ENCODE measurements at regions not wholly inside any gene's neighbourhood (a gene's known extent, or its start where the extent isn't known, plus 50 kb on each side); places are given as distances from the start of the nearest gene placed in this dataset.

DNA sequence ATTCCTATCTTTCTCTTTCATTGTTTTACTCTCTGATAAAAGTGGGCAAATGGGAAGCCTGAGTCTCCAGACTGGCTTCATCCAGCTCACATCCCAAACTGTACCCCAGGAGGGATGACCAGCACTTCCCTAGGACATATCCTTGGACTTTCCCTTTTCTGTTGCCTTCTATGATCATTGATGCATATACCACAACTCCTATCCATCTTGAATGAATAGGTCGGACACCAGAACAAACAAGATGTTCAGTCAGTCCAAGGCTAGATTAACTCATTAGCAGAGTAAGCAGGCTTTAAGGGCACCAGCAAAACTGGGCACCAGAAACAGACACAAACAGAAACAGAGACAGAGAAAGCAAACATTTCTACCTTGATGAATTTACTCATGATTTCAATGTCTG lies 159.1 kb upstream of the RGMB start:
- no peak for DNase-seq (ENCODE audit: extremely low read depth, low read depth)
- TF ChIP-seq CTCF (IDR thresholded peaks at IDR 0.05; ENCODE audit: low read depth, low read length), result no peak

DNA sequence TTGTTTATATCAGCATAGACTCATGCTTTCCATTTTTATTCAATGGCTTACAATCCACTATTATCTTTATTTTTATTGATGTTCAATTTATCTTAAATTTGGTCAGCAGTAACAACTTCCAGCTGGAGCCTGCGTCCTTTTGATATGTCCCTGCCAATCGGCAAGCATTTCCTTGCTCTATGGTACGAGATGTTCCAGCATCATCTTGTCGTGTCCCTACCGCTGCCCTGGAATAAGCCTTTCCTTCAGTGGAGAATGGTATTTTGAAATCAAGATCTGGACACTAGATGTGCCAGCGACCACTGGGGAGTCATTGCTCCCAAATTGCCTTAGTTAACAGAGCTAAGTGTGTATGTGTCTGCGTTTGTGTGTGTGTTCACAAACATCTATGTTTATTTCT lies 151.6 kb upstream of the RGMB start:
- no peak for DNase-seq (ENCODE audit: extremely low read depth, low read depth)
- no peak for TF ChIP-seq CTCF (IDR thresholded peaks at IDR 0.05; ENCODE audit: low read depth, low read length)

GRCh38 chr5:98624145-98624880 lies 149.2 kb upstream of the RGMB start:
- TF ChIP-seq CTCF (IDR thresholded peaks at IDR 0.05; ENCODE audit: low read depth, low read length), result no peak
- DNase-seq (ENCODE audit: extremely low read depth, low read depth), result no peak

DNA sequence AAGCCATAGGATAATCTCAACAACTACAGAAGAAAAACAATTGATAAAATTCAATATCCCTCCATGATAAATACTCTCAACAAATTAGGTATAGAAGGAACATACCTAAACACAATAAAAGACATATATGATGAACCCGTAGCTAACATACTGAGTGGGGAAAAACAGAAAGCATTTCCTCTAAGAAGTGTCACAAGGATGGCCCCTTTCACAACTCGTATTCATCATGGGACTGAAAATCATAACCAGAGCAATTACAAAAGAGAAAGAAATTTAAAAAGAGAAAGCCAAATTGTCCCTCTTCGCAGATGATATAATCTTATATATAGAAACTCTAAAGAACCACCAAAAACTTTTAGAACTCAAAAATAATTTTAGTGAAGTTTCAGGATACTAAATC lies 146.3 kb upstream of the RGMB start:
- no peak for TF ChIP-seq CTCF (IDR thresholded peaks at IDR 0.05; ENCODE audit: low read depth, low read length)
- DNase-seq (ENCODE audit: extremely low read depth, low read depth), result no peak

GRCh38 chr5:98630621-98631020 lies 142.8 kb upstream of the RGMB start:
- no peak for DNase-seq (ENCODE audit: extremely low read depth, low read depth)
- no peak for TF ChIP-seq CTCF (IDR thresholded peaks at IDR 0.05; ENCODE audit: low read depth, low read length)

GRCh38 chr5:98631311-98632054 lies 142.0 kb upstream of the RGMB start:
- DNase-seq (ENCODE audit: extremely low read depth, low read depth), result peak; percentile 57

More at GRCh38 chr5:98631311-98632054, 142.0 kb upstream of the RGMB start:
- TF ChIP-seq CTCF (IDR thresholded peaks at IDR 0.05; ENCODE audit: low read depth, low read length), result no peak

Data from AG09319 (cell line).